GM21825 (cell line): ENCODE measurements at regions not wholly inside any gene's neighbourhood (a gene's known extent, or its start where the extent isn't known, plus 50 kb on each side); places are given as distances from the start of the nearest gene placed in this dataset.

Experiments used
- ATAC-seq: cut with Tn5 transposase; IDR thresholded peaks from one replicate; pipeline ENCODE4 v1.9.1; 2021; ENCODE audit warnings: mild to moderate bottlenecking, moderate library complexity; ENCODE audit not compliant: unreplicated experiment

DNA sequence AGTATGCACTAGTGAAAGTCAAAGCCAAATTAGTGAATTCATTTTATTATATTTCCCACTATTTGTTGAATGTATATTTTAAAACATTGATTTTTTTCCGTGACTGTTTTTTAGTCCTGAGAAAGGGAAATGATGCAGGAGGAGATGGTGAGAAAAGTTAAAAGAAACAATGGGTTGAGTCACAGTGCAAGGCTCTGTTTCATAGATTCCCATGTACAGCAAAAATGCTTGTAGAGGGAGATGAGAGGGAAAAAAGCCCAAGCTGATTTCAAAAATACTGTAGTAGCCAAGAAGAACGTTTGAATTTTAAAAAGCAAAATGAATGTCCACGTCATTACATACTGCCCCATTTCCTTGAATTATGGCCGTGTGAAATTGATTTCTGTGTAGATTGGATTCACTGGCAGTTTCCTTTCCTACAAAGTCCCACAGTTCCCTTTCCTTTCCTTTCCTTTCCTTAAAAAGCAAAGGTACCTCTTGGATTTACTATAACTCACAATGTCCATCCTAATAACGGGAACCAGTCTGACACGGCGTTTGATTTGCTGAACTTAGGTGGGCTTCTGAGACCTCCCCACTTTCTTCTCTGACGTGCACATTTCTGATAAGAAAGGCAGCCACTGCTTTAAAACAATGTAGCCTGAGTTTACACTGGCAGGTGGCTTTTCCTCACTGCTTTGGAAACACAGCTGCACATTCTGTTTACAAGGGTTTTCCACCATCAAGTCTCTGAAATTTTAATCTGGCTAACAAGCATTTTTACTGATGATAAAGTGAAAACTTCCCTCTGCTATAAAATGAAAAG lies 63.7 kb downstream of the SPCS3 start:
- ATAC-seq: no peak

DNA sequence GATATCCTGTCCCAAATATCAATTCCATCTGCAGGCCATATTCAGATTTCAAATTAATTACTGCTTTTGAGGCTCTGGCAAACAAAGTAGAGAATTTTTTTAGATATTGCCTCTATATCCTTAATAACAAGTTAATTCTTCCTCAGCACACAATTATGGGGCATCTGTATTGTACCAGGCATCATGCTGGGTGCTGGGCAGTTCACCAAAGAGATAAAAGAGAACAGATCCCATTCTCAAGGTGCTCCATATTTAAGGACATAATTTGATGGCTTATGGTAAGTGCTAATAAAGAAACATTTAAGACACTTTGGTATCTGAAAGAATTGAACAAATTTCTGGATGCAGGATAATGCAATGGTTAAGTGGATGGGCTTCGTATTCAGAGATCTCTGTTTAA lies 65.8 kb downstream of the SPCS3 start:
- ATAC-seq: no peak

DNA sequence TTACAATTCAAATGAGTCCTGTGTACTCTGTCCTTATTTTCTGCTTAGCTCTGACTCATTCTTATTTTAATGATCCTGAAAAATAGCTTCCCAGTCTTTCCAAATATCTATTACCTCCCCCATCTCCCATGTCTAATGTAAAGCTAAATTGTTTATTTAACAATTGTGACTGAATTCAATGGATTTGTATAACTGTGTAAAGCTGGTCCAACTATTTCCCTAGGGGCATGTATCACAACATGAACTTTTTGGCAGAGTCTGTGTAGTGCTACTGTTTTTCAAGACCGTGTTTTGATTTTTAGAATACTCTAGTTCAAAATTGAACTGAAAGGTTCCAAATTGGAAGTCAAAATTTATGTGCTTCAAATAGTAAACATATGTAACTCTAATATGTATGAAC lies 67.8 kb downstream of the SPCS3 start:
- no peak for ATAC-seq

DNA sequence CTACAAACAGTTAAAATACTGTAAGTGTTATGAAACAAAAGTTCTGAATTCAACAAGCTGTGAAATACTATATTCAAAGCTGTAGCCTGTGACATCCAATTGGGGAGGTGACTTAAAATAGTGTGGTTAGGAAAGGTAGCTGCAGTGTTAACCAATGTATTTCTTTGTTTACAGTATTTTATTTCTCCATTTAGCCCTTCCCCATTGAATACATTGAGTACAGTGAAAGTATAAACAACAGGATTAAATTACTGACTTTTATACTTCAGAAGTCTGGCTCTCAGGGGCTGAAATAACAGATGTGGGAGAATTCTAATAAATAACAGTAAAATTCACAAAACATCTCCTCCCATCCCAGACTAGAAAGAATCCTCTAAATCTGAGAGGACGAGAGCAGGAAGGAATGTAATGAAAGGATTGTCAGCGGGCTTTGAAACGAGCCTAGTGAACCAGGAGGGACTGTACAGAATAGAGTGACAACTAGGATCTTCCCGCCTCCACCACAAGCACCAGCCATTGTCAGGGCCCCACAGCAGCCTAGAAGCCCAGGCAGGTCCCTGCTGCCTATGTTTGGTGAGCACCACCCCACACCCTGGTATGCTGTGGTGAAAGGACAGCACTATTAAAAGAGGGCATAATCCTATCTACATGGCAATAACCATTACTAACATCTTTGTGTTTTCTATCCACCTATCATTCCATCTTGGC lies 73.7 kb downstream of the SPCS3 start:
- no peak for ATAC-seq

DNA sequence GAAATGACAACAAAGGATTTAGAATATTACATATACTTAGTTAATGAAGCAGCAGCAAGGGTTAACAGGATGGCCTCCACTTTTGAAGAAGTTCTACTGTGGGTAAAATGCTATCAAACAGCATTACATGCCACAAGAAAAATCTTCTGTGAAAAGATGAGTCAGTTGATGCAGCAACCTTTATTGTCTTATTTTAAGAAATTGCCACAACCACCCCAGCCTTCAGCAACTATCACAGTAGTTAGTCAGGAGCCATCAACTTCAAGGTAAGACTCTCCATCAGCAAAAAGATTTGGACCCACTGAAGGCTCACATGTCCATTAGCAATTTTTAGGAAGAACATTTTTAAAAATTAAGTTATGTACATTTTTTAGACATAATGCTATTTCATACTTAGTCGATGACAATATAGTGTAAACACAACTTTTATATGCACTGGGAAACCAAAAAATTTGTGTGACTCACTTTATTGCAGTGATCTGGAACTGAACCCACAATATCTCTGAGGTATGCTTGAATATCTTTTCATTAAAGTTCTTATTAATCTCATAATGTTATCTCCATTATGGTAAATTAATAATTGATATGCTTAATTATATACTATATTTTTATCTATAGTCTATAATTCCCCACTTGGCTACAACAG lies 81.2 kb downstream of the SPCS3 start:
- ATAC-seq: no peak

DNA sequence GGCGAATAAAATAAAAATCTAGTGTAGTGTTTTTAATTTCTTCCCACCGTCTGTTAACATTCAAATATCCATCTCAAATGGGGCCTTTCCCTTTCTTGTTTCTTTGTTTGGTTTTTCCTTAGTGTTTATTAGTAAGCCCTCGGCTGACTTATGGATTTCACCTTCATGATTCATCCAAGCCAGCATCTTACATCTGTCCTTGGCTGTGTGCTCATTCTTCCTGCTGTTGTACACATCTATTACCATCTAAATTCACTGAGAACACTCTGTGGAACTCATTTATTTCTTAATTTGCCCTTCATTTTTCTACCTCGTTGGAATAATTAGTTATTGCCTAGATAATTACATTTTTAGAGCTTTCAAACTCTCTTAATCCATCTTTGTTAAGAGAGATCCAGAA lies 84.9 kb downstream of the SPCS3 start:
- no peak for ATAC-seq

DNA sequence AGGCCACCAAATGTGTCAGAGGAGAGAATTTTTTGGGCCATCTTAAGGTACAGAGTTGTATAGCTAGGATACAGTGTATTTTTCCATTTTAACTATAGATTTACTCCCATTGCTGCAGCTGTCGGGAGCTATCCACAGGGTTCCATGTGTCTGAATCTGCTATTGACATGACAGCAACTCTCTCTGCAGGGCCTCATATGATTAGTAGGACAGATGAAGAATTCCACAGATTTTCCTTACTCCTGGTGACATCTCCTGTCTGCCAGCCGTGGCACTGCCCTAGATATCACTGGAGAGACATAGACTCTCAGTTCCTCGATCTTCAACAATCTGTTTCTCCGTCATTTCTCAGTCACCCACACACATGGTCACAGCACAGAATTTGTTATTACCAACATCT lies 86.5 kb downstream of the SPCS3 start:
- ATAC-seq: no peak

DNA sequence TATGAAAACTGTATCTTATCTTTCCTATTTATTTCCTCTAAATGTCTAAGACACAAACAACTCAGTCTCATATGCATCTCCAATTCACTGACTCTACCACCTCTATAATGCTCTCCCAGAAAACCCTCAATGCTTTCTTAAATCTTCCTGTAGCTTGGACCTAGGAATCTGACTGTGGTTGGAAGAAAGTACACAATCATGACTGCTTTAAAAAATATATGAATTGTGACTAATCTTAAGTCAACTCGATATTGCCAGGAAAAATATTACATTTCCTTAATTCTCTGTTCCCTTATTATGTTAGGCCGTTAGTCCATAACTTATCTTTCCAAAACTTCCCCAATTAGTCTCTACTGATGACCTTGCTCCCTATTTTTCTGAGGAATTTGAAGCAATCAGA lies 87.0 kb downstream of the SPCS3 start:
- no peak for ATAC-seq

DNA sequence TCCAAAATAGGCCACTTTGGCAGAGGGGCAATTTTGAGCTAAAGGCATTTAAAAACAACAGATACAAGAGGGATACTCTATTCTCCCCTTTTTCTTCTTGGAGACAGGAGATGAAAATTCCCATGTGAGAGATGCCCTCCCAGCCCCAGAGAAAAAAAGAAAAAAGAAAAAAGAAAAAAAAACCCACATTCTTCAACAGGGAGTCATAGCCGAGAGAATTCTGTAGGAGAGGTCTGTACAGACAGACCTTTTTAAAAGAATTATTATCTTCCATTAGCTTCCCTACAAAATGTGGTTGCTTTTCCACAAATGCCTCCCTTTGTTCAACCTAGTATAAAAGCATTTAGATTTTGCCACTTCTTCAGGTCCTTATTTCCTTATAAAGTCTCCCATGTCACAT lies 89.9 kb downstream of the SPCS3 start:
- ATAC-seq: no peak

DNA sequence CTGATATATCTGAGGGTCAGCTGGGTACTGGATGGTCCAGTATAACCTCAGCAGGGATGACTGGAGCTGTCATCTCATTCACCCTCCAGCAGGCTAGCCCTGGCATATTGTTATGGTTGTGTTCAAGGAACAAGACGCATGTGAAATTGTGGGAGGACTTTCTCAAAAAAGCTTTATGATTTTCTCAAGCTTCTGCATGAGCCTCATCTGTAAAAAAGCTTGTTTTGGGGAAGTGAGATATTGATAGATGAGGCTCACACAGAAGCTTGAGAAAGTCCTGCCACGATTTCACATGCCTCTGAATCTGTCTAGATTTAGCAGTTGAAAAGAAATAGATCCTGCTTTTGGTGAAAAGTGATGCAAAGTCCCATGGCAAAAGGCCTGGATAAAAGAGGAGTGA lies 93.4 kb downstream of the SPCS3 start:
- no peak for ATAC-seq

DNA sequence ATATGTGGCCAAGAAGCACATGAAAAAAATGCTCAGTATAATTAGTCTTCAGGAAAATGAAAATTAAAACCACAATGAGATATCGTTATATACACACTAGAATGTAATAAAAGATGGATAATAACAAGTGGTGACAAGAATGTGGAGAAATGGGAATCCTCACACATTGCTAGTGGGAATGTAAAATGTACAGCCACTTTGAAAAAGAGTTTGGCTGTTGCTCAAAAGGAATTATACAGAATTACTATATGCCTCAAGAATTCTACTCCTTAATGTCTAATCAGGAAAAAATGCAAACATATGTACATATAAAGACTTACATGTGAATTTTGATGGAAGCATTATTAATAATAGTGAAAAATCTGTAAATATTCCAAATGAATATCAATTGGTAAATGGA lies 102.2 kb downstream of the SPCS3 start:
- no peak for ATAC-seq

DNA sequence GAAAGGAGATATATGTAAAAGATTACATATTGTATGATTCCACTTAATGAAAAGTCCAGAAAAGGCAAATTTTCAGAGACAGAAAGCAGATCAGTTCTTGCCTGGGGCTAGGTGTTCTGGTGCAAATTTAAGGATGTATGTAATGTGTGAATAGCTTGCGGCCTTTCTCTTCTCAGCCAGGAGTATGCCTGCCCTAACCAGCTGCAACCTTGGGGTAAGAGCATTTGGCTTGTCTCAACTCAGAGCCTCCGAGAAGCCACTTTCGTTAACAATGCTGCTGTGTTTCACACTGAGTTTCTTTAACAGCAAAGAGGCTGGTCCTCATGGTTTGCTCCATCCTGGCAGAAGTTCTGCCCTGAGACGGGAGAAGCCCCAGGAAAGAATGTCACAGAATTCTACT lies 102.7 kb downstream of the SPCS3 start:
- ATAC-seq: no peak

DNA sequence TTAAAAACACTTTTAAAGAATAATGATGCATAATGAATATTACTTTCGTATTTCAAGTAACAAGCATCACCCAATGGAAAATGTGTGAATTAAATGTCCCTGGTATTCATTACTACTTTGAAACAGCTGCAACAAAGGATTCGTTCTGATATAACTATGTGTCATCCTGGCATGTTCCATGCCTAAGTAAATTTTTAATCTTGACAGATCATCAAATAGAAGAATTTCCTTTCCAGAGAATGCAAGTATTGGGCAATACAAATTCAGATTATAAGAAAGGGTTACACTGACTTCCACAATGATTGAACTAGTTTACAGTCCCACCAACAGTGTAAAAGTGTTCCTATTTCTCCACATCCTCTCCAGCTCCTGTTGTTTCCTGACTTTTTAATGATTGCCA lies 105.3 kb downstream of the SPCS3 start:
- ATAC-seq: no peak

DNA sequence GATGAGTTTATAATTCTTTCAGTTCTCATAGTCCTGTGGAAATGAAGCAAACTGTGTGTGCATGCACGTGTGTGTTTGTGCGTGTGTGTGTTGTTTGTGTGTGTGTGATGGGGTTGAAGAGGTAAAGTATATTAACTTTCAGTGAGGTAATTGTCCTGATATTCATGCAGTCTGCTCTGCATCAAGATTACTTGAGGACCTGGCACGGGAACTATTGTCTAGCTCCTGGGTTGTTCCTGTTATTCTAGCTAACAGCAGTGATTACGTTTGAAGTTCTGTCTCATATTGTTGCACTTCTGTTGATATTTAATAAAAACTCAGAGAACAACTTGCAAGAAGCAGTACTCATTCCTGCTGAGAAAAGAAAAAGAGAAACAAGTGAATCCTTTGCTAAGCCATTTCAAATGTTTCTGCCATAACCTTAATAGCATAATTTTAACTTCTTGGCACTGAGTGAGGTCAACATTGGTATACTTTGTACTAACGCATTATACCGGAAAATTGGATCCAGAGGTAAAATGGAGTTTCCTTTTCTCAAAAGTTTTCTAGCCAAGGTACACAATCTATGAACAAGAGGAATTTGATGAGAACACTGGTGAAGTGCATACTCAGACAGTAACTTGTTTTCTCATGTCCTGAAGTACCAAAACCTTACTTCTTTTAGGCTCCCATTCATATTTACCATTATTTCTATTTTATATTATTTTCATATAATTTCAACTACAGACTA lies 113.2 kb downstream of the SPCS3 start:
- no peak for ATAC-seq

DNA sequence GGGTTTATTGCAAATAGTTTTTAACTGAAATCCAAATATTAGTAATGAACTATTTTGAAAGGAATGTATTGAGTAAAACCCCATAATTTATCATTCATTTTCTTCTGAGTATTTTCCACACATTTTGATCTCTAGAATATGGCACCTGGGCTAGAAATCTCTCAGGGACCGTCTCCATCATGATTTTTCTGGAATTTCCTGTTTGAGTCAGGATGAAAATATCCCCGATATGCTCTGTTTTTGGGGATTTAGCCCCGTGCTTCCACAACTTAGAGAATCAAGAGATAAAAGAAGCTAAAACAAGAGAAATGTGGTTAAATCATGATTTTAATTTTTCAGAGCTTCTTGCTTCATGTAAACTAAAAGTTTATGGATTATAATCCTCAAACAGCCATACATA lies 114.2 kb downstream of the SPCS3 start:
- no peak for ATAC-seq

DNA sequence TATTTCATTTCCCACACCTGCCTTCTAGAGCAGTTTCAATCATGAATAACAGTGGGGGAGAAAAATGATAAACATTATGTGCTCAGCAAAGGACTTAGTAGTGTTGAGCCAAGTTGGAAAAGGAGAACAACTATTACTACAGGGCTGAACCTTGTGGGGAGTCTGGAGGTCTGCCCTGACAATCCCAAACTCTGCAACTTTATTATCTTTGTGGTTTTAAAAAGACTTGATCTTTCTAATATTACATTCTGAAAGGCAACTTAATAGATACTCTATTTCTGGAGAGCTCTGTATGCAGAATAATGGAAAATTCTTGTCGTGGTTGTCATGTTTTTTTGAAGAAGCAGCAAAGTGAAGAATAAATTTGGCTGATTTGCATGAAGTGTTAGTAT lies 116.1 kb downstream of the SPCS3 start:
- no peak for ATAC-seq

DNA sequence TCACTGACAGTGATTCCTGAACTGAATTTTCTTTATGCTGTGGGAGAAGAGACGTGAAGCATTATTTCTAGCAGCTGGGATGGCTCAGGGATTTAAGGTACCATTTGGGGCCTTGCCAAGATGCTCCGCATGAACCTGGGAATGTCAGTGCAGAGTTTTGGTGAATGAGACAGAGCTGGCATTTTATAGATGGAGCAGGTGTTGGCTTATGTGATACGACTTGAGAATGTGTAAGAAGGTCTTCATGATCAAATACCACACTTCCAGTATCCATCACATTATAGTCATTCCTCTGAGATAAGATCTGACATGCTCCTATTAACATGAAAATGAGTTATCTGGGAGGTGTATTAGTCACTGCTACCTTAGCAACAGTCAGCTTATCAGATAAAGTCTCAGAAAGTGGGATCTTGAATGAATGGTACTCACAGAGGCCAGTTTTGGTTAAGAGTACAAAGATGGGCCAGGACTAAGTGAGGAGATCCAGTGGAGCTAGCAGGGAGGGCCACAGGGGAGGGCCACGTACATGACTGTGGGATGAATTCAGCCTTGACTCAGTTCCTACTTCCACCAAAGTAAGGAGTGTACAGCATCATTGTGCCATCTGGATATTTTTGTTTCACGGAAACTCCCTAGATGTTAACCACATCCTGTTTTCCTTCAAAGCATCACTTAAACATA lies 116.7 kb downstream of the SPCS3 start:
- ATAC-seq: peak; percentile 67

DNA sequence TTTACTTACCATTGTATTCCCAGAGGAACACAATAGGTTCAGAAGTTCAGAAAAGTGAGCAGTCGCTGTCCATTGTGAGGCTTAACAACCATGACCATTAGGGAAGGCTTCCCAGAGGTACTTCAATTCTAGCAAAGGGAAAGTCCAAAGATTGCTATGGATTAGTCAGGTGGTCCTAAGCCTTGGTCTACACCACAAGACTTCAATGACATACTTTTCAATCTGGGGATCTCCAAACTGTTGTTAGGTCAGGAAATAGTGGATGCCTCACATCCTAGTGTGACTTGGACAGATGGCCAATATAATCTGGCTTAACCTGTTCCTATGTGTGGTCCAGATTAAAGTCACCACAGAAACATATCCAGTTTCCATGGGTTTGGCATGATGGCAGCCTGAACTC lies 118.0 kb downstream of the SPCS3 start:
- ATAC-seq: no peak

DNA sequence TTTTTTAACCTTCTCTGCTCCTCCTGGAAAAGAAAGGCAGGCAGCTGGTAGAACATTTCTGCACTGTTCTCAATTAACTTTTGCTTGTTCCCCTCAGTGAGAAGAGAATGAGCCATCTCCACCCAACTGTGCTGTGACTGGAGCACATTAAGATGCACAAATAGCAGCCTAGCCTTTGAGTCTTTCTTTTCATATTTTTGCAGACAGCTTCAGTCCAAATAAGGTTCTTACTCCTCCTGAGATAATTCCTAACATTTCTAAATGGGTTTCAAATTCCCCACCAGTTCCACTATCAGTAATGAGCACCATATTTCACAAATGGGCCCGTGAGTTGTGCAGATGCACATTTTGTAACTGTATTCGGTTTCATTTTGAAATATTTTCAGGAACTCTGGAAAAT lies 118.6 kb downstream of the SPCS3 start:
- ATAC-seq: no peak

DNA sequence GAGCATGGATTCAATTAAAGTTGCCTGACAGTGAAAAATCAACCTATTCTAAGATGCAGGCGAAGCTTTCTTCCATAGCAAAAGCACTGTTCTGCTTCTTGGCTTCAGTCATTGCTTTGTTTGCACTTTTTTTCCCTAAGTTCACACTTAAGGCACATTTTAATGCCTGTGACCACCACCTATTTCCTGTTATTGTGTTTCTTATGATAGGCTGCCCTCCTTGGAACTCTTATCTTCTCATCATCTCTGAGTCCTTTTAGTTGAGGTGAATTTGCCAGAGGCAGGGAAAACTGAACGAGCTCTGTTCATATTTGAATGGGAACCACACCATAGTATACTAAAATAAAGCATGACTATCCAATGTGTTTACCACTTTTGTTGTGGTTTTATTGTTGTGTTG lies 119.8 kb downstream of the SPCS3 start:
- no peak for ATAC-seq

DNA sequence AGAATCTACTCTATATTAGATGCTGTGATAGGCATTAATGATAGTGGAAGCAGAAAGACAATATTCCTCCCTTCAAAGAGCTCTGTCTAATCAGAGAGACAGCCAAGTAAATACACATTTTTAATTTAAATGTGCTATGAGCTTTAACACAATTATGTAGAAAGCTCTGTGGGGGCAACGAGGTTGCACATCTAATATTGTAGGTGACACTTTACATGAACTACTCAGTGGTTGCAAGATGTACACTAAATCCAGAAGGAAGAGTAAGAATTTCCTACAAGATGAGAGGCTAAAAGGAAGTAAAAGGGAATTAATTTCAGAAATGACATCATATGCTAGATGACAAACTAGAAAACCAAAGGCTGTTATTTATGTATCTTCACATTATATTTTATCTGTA lies 120.9 kb downstream of the SPCS3 start:
- no peak for ATAC-seq
